AG20443 (cell line): ENCODE measurements at regions not wholly inside any gene's neighbourhood (a gene's known extent, or its start where the extent isn't known, plus 50 kb on each side); places are given as distances from the start of the nearest gene placed in this dataset.
"Not testable (repeated sequence)": the region's sequence is repeated elsewhere in the genome, so short reads cannot be mapped to it uniquely, and the experiment has no call there.

Source experiments
- DNase-seq: peaks from one replicate; pipeline ENCODE4 v3.0.0; 2012; ENCODE audit warnings: low spot score, mixed read lengths

- DNase-seq = no peak
Measured at GRCh38 chr10:108685863-108686531, 1237.3 kb downstream of the XPNPEP1 start.

DNA sequence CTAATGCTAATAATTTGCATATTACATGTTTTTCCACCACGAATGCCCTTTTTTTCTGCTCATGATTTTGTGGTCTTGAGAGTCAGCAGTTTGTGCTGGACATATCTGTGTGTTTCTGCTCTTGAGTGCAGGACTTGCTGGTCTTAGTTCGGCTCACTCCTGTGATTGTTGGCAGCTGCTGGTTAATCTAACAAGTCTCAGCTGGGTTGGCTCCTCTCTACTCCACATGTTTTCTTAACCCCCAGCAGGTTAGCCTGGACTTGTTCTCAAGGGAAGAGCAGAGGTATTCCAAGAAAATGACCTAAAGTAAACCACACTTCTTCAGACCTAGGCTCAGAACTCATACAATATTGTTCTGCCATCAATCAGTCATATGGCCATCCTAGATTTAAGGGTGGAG is 1238.9 kb downstream of the XPNPEP1 start:
- no peak for DNase-seq

DNA sequence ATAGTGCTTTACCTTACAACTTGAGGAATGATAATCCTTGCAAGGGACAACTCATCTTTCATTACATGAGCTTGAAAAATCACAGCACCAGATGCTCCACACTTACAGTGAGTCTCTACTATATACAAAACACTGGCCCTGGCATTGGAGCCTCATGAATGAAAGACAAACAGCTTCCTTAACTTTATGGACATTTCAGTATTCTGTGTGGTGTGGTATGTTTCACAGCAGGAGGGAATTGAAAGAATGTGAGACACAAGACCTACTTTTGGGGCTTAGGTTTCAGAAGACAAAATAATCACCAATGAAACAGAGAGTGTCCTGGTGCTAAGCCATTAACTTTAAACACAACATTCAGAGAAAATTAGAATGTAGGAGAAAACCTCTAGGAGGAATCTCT is 1249.6 kb downstream of the XPNPEP1 start:
- DNase-seq = no peak

DNA sequence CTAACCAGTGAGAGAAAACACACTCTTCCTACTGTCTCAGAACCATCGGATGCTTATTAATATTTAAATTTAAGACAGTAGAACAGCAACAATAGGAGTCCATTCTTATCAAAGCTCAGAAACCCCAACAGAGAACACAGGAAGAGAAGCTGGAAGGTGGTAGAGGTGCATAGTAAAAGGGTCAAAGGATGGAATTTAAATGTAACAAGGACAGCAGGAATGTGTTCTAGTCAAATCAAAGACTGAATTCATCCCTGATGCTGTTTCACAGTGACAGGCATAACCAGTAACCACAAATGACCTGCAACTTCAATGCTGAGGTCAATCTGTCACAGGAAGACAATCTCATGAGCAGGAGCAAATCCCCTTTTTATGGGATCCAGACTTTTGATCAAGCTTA is 1259.7 kb downstream of the XPNPEP1 start:
- DNase-seq = no peak

GRCh38 chr10:108662975-108663374 is 1260.3 kb downstream of the XPNPEP1 start:
- no peak for DNase-seq

GRCh38 chr10:108655057-108655456 is 1268.3 kb downstream of the XPNPEP1 start:
- no peak for DNase-seq

DNA sequence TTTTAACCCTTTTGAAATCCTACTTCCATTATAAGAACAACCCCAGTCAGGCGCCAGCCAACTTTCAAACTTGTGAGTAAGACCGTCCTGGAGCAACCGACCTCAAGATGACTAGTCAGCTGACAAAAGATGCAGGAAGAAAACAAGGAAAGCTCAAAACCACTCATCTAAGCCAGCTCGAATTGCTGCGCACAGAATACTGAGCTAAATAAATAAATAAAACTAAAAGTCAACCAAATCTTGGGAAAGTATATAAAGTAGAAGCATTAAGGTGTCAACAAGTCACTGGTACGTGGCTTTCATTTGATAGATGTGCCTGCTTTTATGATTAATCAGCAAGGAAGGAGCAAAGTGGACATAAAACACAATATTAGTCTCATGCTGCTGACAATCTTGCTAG is 1269.8 kb downstream of the XPNPEP1 start:
- peak; percentile 11 for DNase-seq

DNA sequence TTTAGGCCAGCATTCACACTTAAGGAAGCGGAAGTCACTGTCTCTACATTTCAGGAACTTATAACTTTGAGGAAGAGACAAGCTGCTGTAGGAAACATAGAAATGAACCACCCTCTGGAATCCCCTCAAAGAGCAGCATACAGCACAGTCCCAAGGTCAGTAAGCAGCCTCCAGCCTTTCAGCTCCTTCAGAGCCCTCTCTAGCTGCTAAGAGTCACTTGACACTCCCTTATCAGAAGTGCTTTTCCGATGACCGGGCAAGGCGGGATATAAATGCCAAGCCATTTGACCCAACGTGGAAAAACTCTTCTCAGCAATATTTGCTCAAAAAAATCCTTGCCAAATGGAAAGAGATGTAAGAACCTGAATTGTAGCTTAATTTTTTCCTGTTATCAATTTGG is 1284.3 kb downstream of the XPNPEP1 start:
- no peak for DNase-seq

DNA sequence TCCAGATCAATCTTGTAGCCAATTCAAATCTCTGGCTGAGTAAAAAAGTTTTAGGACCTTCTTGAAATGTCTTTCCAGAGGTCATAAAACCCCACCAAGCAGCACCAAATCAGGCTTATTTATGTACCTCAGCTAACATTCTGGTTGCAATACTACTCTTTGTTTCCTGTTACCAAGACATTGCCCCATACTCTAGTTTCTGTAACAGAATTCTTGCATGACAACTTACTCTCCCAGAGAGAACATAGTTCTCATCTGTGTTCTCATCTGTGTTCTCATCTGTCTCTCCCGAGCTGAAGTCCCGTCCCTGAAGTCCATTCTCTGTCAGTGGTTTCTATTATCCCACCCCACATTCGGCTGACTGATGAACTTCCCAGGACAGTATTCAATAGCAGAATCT is 1285.1 kb downstream of the XPNPEP1 start:
- no peak for DNase-seq

DNA sequence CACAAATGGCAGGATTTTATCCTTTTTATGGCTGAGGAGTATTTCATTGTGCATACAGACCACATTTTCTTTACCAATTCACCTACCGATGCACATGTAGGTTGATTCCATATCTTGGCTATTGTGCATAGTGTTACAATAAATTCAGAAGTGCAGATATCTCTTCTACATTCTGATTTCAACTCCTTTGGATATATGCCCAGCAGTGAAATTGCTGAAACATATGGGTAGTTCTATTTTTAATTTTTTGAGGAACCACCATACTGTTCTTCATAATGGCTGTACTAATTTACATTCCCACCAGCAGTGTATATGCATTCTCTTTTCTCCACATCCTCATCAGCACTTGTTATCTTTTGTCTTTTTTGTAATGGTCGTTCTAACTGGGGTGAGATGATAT is 1290.3 kb downstream of the XPNPEP1 start:
- no peak for DNase-seq

- no peak for DNase-seq
Measured at GRCh38 chr10:108632144-108632543, 1291.2 kb downstream of the XPNPEP1 start.

DNA sequence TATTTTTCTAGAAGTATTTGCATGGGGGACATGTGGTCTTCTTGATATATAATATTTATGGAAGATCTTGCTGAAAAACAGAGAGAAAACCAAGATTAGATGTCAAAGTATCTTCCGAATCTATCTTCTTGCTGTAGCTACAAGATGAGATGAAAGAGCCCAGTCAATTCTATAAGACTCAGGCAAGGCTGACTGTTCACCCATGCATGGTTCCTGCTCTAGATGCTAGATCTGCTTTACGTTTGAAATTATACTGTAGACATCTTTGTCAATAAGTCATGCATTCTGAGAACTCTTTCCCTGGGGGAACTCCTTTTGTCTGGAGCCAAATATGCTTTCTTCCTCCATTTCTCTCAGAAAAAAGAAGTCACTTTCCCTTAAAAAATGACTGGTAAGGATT is 1292.0 kb downstream of the XPNPEP1 start:
- DNase-seq = no peak

- peak; percentile 14 for DNase-seq
Measured at GRCh38 chr10:108629834-108630233, 1293.5 kb downstream of the XPNPEP1 start.

GRCh38 chr10:108624052-108624451 is 1299.3 kb downstream of the XPNPEP1 start:
- no peak for DNase-seq

- DNase-seq = no peak
Measured at GRCh38 chr10:108620821-108621534, 1302.3 kb downstream of the XPNPEP1 start.

DNA sequence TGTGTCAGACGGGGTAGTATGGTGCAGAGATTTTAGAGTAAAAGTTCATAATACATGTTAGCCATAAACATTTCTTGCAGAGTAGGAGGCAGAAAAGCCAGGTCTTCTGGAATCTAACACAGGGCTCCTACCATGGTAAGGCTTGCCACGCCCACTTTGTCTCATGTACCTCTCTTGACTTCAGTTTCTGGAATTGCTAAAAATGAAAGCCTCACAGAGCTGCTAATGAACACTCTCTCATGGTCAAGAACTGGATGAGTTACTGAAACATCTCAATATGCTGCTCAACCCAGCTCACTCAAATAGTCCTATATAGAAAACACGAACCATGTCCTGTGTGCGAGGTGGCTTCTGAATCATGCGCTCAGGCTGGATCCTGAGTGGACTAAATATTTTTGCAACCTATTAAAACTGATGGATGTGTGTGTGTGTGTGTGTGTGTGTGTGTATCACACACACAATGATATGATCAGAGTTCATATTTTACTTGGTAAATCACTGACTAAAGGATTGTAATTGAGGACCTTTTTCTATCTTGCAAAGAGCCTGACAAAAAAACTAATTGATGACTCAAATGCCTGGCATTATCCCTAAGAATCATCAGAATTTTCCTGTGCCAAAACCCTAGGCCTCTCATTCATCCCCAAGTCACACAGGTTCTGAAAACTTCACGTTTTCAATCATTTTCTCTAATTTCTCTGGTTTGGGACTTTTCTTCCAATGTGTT is 1306.6 kb downstream of the XPNPEP1 start:
- DNase-seq = no peak

DNA sequence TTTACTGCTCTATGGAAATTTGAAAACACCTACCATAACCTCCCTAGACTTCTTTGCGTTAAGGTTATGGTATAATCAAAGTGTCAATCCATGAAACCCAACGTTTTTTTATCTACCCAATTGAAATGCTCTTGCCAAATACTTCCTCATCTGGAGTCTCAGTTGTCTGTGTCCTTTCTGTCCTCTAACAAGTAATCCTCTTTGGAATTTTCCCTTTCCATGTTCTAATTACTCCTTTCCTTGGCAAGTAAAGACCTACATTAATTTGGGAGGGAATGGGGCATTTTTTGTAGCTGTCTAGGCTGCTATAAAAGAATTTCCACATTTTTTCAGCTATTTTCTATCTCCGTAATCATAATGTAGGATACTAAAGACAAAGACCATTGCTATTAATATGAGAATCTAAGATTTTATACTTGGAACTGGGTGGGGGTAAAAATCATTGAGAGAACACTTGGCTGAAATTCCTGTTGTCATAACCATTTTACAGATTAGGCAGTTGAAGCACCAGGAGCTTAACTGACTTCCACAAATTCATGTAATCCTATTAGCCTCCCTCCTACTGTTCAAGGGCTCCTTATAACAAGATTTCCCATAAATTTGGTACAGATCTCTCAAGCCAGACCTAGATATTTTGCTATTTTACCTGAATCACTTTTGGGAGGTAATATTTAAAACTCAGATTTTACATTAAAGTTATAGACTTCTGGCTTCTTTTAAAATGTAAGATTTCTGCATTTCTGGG is 1307.6 kb downstream of the XPNPEP1 start:
- DNase-seq = no peak

GRCh38 chr10:108612485-108612884 is 1310.8 kb downstream of the XPNPEP1 start:
- DNase-seq = no peak

GRCh38 chr10:108608860-108609259 is 1314.5 kb downstream of the XPNPEP1 start:
- no peak for DNase-seq

DNA sequence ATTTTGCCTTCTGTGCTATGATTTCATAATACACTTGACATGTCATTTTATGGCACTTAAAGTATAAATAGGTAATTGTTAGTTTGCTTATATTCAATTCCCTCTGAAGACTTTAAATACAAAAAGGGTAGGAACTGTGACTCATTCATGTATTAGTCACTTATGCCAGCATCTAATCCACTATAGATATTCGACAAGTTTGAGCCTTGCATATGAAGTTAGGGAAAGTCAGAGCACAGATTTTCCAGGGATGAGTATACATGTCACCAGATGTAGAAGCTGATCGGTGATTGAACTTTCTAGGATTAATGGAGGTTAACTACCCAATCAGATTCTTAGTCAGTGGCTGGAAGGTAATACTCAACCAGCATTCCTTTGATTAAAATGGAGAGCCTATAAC is 1321.5 kb downstream of the XPNPEP1 start:
- DNase-seq = no peak

DNA sequence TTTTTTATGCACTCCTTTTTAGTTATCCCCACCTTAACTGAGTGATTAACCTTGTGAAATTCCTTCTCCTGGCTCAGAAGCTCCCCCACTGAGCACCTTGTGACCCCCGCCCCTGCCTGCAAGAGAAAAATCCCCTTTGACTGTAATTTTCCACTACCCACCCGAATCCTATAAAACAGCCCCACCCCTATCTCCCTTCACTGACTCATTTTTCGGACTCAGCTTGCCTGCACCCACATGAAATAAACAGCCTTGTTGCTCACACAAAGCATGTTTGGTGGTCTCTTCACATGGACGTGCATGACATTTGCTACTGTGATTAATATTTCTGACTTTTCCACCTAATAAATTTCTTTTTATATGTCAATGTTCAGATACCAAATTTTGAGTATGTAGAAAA is 1322.8 kb downstream of the XPNPEP1 start:
- DNase-seq = not testable (repeated sequence)

- not testable (repeated sequence) for DNase-seq
Measured at GRCh38 chr10:108599317-108599716, 1324.0 kb downstream of the XPNPEP1 start.
